ENCODE measurements at regions not wholly inside any gene's neighbourhood (a gene's known extent, or its start where the extent isn't known, plus 50 kb on each side); places are given as distances from the start of the nearest gene placed in this dataset.

GRCh38 chr10:3014968-3015367, 52.4 kb upstream of the PFKP start:
- TF ChIP-seq, protein P1, sequence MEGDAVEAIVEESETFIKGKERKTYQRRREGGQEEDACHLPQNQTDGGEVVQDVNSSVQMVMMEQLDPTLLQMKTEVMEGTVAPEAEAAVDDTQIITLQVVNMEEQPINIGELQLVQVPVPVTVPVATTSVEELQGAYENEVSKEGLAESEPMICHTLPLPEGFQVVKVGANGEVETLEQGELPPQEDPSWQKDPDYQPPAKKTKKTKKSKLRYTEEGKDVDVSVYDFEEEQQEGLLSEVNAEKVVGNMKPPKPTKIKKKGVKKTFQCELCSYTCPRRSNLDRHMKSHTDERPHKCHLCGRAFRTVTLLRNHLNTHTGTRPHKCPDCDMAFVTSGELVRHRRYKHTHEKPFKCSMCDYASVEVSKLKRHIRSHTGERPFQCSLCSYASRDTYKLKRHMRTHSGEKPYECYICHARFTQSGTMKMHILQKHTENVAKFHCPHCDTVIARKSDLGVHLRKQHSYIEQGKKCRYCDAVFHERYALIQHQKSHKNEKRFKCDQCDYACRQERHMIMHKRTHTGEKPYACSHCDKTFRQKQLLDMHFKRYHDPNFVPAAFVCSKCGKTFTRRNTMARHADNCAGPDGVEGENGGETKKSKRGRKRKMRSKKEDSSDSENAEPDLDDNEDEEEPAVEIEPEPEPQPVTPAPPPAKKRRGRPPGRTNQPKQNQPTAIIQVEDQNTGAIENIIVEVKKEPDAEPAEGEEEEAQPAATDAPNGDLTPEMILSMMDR (IDR thresholded peaks at IDR 0.05) = no peak
- no peak for TF ChIP-seq POLR2A (IDR thresholded peaks at IDR 0.05)
